Endothelial cell of umbilical vein (primary cell): ENCODE measurements at regions not wholly inside any gene's neighbourhood (a gene's known extent, or its start where the extent isn't known, plus 50 kb on each side); places are given as distances from the start of the nearest gene placed in this dataset.

ENCODE experiments used
- BruUV-seq: library from RNA; stranded (reverse); fragments of 400-500 nt; replicated peaks from 2 replicates; lab custom pipeline; 2021; lab: Mats Ljungman, UMichigan
- CTCF ChIA-PET: fragments of 300-600, 350-600 bp; sonication (Branson Sonifier 250); formaldehyde crosslinking; loops from one replicate; lab custom pipeline; 2021; ENCODE audit warnings: antibody characterized with exemption, inconsistent platforms; lab: Charles Lee
- POLR2A ChIA-PET: fragments of 300-600, 350-600 bp; sonication (Branson Sonifier 250); formaldehyde crosslinking; loops from one replicate; lab custom pipeline; 2021; ENCODE audit warnings: antibody characterized with exemption, inconsistent platforms; lab: Charles Lee
- DNase-seq: peaks from one replicate; pipeline ENCODE4 v3.0.0-alpha.2; 2011; ENCODE audit warnings: low read depth, low spot score
- FAIRE-seq: peaks from 2 replicates; lab custom pipeline; 2011; peaks lifted over from hg19 to GRCh38; lab: Jason Lieb, UNC
- H2AFZ ChIP-seq: 2 replicates; pipeline ENCODE4 v1.6.0; 2012; ENCODE audit warnings: low read depth, low read length, control low read depth, inconsistent platforms
- H3K27ac ChIP-seq: 2 replicates; pipeline ENCODE4 v1.5.1; 2011; ENCODE audit warnings: low read depth, mild to moderate bottlenecking, control low read depth, low read length, moderate library complexity; ENCODE audit not compliant: insufficient read depth
- H3K27me3 ChIP-seq, 2 experiments: 2 replicates each; pipeline versions ENCODE4 v1.6.0 to v1.6.1; 2011; ENCODE audit warnings: low read length in 2 of 2, mixed read lengths in 1 of 2; ENCODE audit not compliant: control insufficient read depth in 2 of 2, insufficient read depth in 2 of 2
- H3K36me3 ChIP-seq, 2 experiments: 2 replicates in 1 of 2; 3 replicates in 1 of 2; pipeline ENCODE4 v1.5.1; 2011; ENCODE audit warnings: low read length in 2 of 2, mild to moderate bottlenecking in 1 of 2, moderate library complexity in 1 of 2; ENCODE audit not compliant: control insufficient read depth in 2 of 2, insufficient read depth in 2 of 2; ENCODE audit errors: extremely low read depth in 1 of 2
- H3K4me1 ChIP-seq: 3 replicates; pipeline ENCODE4 v1.5.1; 2011; ENCODE audit warnings: mild to moderate bottlenecking, low read length; ENCODE audit not compliant: control insufficient read depth, insufficient read depth; ENCODE audit errors: extremely low read depth
- H3K4me2 ChIP-seq: 2 replicates; pipeline ENCODE4 v1.6.1; 2011; ENCODE audit warnings: low read length, control low read depth, mixed read lengths; ENCODE audit not compliant: insufficient read depth
- H3K4me3 ChIP-seq, 3 experiments: fragments of 200-600 bp in 1 of 3; sonication (generic), shearing (Covaris generic) in 1 of 3; replicated peaks in 1 of 3; 2 replicates each; pipeline ENCODE4 v1.5.1; 2011 to 2016; ENCODE audit warnings: control low read depth in 3 of 3, low read length in 3 of 3, mild to moderate bottlenecking in 2 of 3, inconsistent platforms in 1 of 3, low read depth in 1 of 3, moderate library complexity in 1 of 3; ENCODE audit not compliant: insufficient read depth in 1 of 3
- H3K79me2 ChIP-seq: 2 replicates; pipeline ENCODE4 v1.6.0; 2012; ENCODE audit warnings: low read length, inconsistent platforms; ENCODE audit not compliant: control insufficient read depth, insufficient read depth
- H3K9ac ChIP-seq: replicated peaks from 2 replicates; pipeline ENCODE3; 2011; ENCODE audit warnings: low read length, control low read depth; ENCODE audit not compliant: insufficient read depth; ENCODE audit errors: extremely low read depth
- H3K9me1 ChIP-seq: replicated peaks from 3 replicates; pipeline ENCODE4 v1.6.0; 2011; ENCODE audit warnings: mild to moderate bottlenecking, low read length; ENCODE audit not compliant: control insufficient read depth, insufficient read depth; ENCODE audit errors: extremely low read depth
- H3K9me3 ChIP-seq: replicated peaks from 2 replicates; pipeline ENCODE4 v1.5.1; 2012; ENCODE audit warnings: low read length, inconsistent platforms; ENCODE audit not compliant: control insufficient read depth, insufficient read depth
- H4K20me1 ChIP-seq: replicated peaks from 2 replicates; pipeline ENCODE3; 2011; ENCODE audit warnings: mild to moderate bottlenecking, low read length; ENCODE audit not compliant: control insufficient read depth, insufficient read depth; ENCODE audit errors: extremely low read depth
- CTCF ChIP-seq, 2 donors: IDR thresholded peaks; 1 replicate in 1 of 2; 2 replicates in 1 of 2; pipeline ENCODE4 v1.5.1; 2011; ENCODE audit warnings: low read length in 2 of 2, mild to moderate bottlenecking in 2 of 2, moderate library complexity in 2 of 2, control low read depth in 1 of 2, inconsistent platforms in 1 of 2, low read depth in 1 of 2; ENCODE audit not compliant: insufficient read depth in 1 of 2; ENCODE audit errors: extremely low read depth in 1 of 2
- EZH2 ChIP-seq: IDR thresholded peaks from 2 replicates; pipeline ENCODE4 v1.6.1; 2012; ENCODE audit warnings: borderline replicate concordance, low read depth, mild to moderate bottlenecking, moderate library complexity, low read length, inconsistent platforms; ENCODE audit not compliant: severe bottlenecking
- FOS ChIP-seq: IDR thresholded peaks from 2 replicates; pipeline ENCODE4 v1.6.1; 2011; ENCODE audit warnings: mild to moderate bottlenecking, low read length, moderate library complexity, borderline replicate concordance; ENCODE audit not compliant: insufficient read depth
- JUN ChIP-seq: IDR thresholded peaks from 2 replicates; pipeline ENCODE4 v1.6.1; 2011; ENCODE audit warnings: borderline replicate concordance, low read depth; ENCODE audit not compliant: insufficient read length, insufficient read depth
- MYC ChIP-seq: IDR thresholded peaks from one replicate; pipeline ENCODE4 v1.6.1; 2011; ENCODE audit warnings: mild to moderate bottlenecking, low read depth, low read length
- POLR2A ChIP-seq: IDR thresholded peaks from 2 replicates; pipeline ENCODE4 v1.6.1; 2012; ENCODE audit warnings: low read depth, mild to moderate bottlenecking, control low read depth, low read length
- POLR2AphosphoS5 ChIP-seq: IDR thresholded peaks from 2 replicates; pipeline ENCODE4 v1.6.1; 2012; ENCODE audit warnings: low read depth, mild to moderate bottlenecking, control low read depth, low read length, moderate library complexity; ENCODE audit not compliant: insufficient read depth
- dilution Hi-C: fragments of 300-500 bp; cut with MboI; formaldehyde crosslinking; loops from one replicate; pipeline ENCODE4 v1.15.0; 2019; ENCODE audit warnings: low sequenced_read_pairs; ENCODE audit not compliant: extremely low pct_ligation_motif_present
- intact Hi-C: fragments of 100-400 bp; cut with micrococcal nuclease; formaldehyde crosslinking; loops from one replicate; pipeline ENCODE4 v1.10.0; 2022
- TF ChIP-seq, protein P1 (sequence below): IDR thresholded peaks from 2 replicates; pipeline ENCODE4 v1.6.1; 2011; ENCODE audit not compliant: insufficient read depth, insufficient read length

DNA sequence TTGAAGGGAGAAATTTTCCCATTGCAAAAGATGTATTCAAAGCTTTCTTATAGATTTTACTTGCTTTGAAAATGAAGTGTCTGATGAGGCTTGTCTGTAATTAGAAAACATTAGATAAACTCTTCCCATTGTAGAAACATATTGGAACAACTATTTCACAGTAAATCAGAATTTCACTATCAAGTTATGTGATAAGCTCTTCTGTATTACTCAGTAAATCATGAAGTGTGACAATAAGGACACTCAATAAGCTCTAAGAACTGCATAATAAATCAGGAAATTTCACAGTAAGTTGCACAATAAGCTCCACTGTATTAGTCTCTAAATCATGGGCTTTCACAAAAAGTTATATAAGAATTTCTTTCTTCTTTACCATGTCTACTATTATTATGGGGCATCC lies 1546.6 kb downstream of the SLITRK5 start:
- Histone ChIP-seq H3K9ac (no peak overlapping the region), H3K4me2 (no peak overlapping the region), H3K27ac (no peak overlapping the region), H2AFZ (no peak overlapping the region), H3K9me3 (peaks cover 2% of the 10 kb centered on the region), H4K20me1 (no peaks in the 10 kb centered on the region), H3K4me1 (no peaks in the 10 kb centered on the region), H3K36me3 (no peaks in the 10 kb centered on the region), H3K27me3 (no peaks in the 10 kb centered on the region), H3K4me3 (no peak overlapping the region), H3K9me1 (no peaks in the 10 kb centered on the region), H3K79me2 (no peaks in the 10 kb centered on the region)
- TF ChIP-seq MYC (no peak), CTCF (IDR thresholded peaks at IDR 0.05; ENCODE audit: extremely low read depth in 1 of 2, insufficient read depth in 1 of 2, low read depth in 1 of 2, low read length in 2 of 2) (no peak), POLR2AphosphoS5 (no peak), FOS (no peak), JUN (no peak), POLR2A (no peak), EZH2 (no peak)
- TF ChIP-seq, protein P1, sequence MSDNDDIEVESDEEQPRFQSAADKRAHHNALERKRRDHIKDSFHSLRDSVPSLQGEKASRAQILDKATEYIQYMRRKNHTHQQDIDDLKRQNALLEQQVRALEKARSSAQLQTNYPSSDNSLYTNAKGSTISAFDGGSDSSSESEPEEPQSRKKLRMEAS = no peak
- FAIRE-seq (no peak), DNase-seq (no peak)
- intact Hi-C loops = no loop called here
- CTCF ChIA-PET = interaction anchor here (1.4 kb wide), 1 partner anchor 13 kb away, joined by 4 read pairs; no protein-coding TSS in a partner anchor
- dilution Hi-C loops = no loop called here
- no TSS peak for BruUV-seq
- POLR2A ChIA-PET = no interaction called here
